SJCRH30 (cell line): ENCODE measurements at regions not wholly inside any gene's neighbourhood (a gene's known extent, or its start where the extent isn't known, plus 50 kb on each side); places are given as distances from the start of the nearest gene placed in this dataset.

Source experiments
- DNase-seq, 2 experiments: peaks; one replicate each; pipeline ENCODE4 v3.0.0-alpha.2; 2015 to 2020
- H3K27ac ChIP-seq: fragments of 250-450 bp; sonication (Bioruptor Pico); 2 replicates; pipeline ENCODE4 v1.5.1; 2020; ENCODE audit warnings: mild to moderate bottlenecking, moderate library complexity
- H3K27me3 ChIP-seq: fragments of 250-450 bp; sonication (Bioruptor Pico); 2 replicates; pipeline ENCODE4 v1.5.1; 2020; ENCODE audit warnings: mild to moderate bottlenecking, moderate library complexity
- H3K36me3 ChIP-seq: fragments of 250-450 bp; sonication (Bioruptor Pico); 2 replicates; pipeline ENCODE4 v1.5.1; 2020; ENCODE audit warnings: mild to moderate bottlenecking, moderate library complexity
- H3K4me1 ChIP-seq: fragments of 250-450 bp; sonication (Bioruptor Pico); 2 replicates; pipeline ENCODE4 v1.5.1; 2020; ENCODE audit warnings: mild to moderate bottlenecking, moderate library complexity
- H3K4me3 ChIP-seq: fragments of 250-450 bp; sonication (Bioruptor Pico); 2 replicates; pipeline ENCODE4 v1.5.1; 2020; ENCODE audit warnings: mild to moderate bottlenecking, moderate library complexity
- H3K9me3 ChIP-seq: fragments of 250-450 bp; sonication (Bioruptor Pico); replicated peaks from 2 replicates; pipeline ENCODE4 v1.5.1; 2020; ENCODE audit warnings: mild to moderate bottlenecking, moderate library complexity

DNA sequence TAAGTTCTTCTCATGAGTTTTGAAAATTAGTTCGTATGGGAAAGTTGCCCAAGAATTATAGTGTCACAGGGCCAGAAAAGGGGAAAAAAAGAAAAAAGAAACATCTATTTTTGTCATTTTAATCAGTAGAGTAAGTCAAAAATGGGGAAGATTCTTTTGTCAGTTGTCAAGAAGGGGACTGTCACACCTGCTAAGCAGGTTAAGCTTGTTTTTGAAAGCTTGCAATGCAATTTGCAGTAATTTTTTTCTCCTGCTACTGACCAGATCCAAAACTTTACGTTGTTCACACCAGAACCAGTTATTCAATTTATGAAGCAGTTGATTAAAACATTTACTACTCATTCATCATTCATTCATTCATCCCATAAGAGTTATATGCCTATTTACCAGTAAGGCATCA lies 171.4 kb downstream of the SOX4 start:
- DNase-seq, result no peak
- Histone ChIP-seq H3K27me3 (no peaks in the 10 kb centered on the region), H3K27ac (no peak overlapping the region), H3K9me3 (no peaks in the 10 kb centered on the region), H3K4me1 (peaks cover 7% of the 10 kb centered on the region), H3K36me3 (no peaks in the 10 kb centered on the region), H3K4me3 (no peak overlapping the region)

- H3K27ac ChIP-seq, result no peak overlapping the region
- no peak for DNase-seq
- peaks cover 9% of the 10 kb centered on the region for H3K4me1 ChIP-seq
- no peaks in the 10 kb centered on the region for H3K36me3 ChIP-seq
- no peaks in the 10 kb centered on the region for H3K27me3 ChIP-seq
- no peaks in the 10 kb centered on the region for H3K9me3 ChIP-seq
- no peak overlapping the region for H3K4me3 ChIP-seq
These were observed 174.5 kb downstream of the SOX4 start for GRCh38 chr6:21767891-21768648.

DNA sequence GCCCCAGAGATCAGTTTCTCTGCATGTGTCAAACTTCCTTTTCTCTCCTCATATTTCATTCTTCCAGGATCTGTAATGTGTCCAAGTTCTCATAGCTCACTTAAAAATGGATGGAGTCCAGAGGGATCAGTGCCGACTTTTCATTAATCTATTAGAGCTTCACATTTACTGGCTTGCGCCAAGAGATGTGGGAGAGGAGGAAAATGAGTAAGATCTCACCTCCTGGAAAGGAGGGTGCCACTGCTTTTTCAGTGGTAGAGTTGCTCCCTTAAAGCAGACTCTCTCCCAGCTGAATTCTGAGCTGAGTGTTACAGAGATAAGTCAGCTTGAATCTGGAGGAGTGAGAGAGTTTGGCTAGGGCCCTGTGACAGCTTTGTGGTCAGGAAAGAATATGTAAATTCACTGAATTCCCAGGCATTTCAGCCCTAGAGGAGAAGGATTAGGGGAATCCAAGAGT lies 175.9 kb downstream of the SOX4 start:
- H3K27ac ChIP-seq, result peak overlapping the region; percentile 39
- no peaks in the 10 kb centered on the region for H3K27me3 ChIP-seq
- H3K36me3 ChIP-seq, result no peaks in the 10 kb centered on the region
- H3K9me3 ChIP-seq, result no peaks in the 10 kb centered on the region
- peak overlapping the region; percentile 31 for H3K4me3 ChIP-seq
- DNase-seq, result peak; percentile 61 to 78
- peaks cover 9% of the 10 kb centered on the region for H3K4me1 ChIP-seq

- Histone ChIP-seq H3K4me1 (peaks cover 9% of the 10 kb centered on the region), H3K27me3 (no peaks in the 10 kb centered on the region), H3K9me3 (no peaks in the 10 kb centered on the region), H3K4me3 (no peak overlapping the region; the same call in 1 of the 2 replicates), H3K36me3 (no peaks in the 10 kb centered on the region), H3K27ac (peak overlapping the region; percentile 39; the same call in 1 of the 2 replicates)
- DNase-seq, result no peak
These were observed 176.4 kb downstream of the SOX4 start for GRCh38 chr6:21769968-21770367.

GRCh38 chr6:21771626-21772320 lies 178.2 kb downstream of the SOX4 start:
- Histone ChIP-seq H3K9me3 (no peaks in the 10 kb centered on the region), H3K27ac (no peak overlapping the region), H3K36me3 (no peaks in the 10 kb centered on the region), H3K4me3 (no peak overlapping the region), H3K27me3 (no peaks in the 10 kb centered on the region), H3K4me1 (peaks cover 9% of the 10 kb centered on the region)
- no peak for DNase-seq

DNA sequence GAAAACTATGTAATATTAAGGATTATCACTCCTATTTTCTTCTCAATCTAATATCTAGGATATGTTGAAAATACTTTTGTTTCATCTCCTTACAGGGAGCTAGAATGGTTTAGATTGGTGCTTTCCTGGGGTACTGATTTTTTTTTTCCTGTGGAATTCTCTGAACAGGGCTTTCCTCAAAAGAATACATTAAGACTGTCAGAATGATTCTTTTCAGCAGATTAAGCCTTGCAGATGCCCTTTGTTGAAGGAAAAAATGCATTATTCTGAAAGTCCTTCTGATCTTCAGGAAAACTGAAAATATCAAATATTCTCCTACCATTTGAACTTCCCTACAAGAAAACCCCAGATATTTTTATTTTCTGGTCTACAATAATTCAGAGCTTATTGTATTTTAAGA lies 178.9 kb downstream of the SOX4 start:
- Histone ChIP-seq H3K27ac (no peak overlapping the region), H3K9me3 (no peaks in the 10 kb centered on the region), H3K4me1 (peaks cover 9% of the 10 kb centered on the region), H3K4me3 (no peak overlapping the region), H3K36me3 (no peaks in the 10 kb centered on the region), H3K27me3 (no peaks in the 10 kb centered on the region)
- DNase-seq, result no peak

DNA sequence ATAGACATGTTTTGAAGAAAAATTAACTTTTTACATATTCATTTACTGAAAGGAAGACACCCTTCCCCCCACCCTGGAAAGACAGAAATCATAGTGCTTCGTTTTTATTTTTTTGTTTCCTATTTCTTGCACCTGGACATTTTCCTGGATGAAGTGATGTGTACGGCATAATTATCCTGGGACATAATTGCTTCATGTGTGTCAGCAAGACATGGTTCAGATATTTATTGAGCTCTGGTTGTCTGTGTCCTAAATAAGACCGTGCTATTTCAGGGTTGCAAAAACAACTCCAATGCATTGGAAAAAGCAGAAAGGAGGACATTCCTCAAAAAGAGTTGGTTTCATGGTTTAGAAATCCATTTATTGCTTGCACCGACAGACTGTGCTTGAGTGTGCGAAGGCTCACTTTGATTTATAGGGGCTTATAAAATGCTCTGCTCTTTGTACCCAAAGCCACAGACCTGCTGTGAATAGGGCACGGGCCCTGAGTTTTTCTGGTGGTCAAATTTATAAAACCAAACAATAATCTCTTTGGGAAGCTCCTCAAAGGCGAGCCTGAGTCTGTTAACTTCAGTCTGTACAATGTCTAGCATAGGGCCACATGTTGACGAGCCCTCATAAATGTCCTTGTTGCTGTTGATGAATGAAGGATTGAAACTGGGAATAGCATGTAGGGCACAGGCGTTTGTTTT lies 179.5 kb downstream of the SOX4 start:
- no peak for DNase-seq
- H3K36me3 ChIP-seq, result no peaks in the 10 kb centered on the region
- no peak overlapping the region for H3K27ac ChIP-seq
- H3K4me1 ChIP-seq, result peaks cover 8% of the 10 kb centered on the region
- no peaks in the 10 kb centered on the region for H3K9me3 ChIP-seq
- H3K4me3 ChIP-seq, result no peak overlapping the region
- no peaks in the 10 kb centered on the region for H3K27me3 ChIP-seq

- no peak for DNase-seq
- H3K9me3 ChIP-seq, result no peaks in the 10 kb centered on the region
- H3K27me3 ChIP-seq, result no peaks in the 10 kb centered on the region
- peaks cover 6% of the 10 kb centered on the region for H3K4me1 ChIP-seq
- no peaks in the 10 kb centered on the region for H3K36me3 ChIP-seq
- H3K4me3 ChIP-seq, result no peak overlapping the region
- no peak overlapping the region for H3K27ac ChIP-seq
These were observed 180.0 kb downstream of the SOX4 start for GRCh38 chr6:21773576-21773968.

DNA sequence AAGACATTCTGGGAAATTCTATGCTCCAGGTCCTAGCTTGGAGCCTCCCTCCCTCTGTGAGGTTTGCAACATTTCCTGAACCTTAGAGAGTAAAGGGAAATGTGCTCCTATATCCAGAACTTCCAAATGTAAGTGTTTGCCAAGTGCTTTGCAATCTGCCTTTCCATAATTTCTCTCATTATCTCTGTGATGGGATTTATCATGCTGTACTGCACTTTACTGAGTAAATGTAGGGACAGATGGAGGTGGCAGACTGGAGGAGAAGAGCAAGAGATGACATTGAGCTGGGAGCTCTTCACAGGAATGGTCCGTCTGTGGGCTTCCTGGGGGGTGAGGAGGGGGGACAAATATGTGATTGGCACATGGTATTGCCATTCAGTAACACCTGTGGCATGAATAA lies 184.3 kb downstream of the SOX4 start:
- Histone ChIP-seq H3K36me3 (no peaks in the 10 kb centered on the region), H3K27ac (no peak overlapping the region), H3K4me3 (no peak overlapping the region), H3K9me3 (no peaks in the 10 kb centered on the region), H3K27me3 (no peaks in the 10 kb centered on the region), H3K4me1 (0 out of 2 replicates have a peak, but pooled peaks cover 4% of the 10 kb centered on the region)
- no peak for DNase-seq

GRCh38 chr6:21780141-21780540 lies 186.6 kb downstream of the SOX4 start:
- Histone ChIP-seq H3K27me3 (no peaks in the 10 kb centered on the region), H3K4me3 (no peak overlapping the region), H3K27ac (no peak overlapping the region; the same call in 1 of the 2 replicates), H3K36me3 (no peaks in the 10 kb centered on the region), H3K9me3 (no peaks in the 10 kb centered on the region), H3K4me1 (0 out of 2 replicates have a peak, but pooled peaks cover 4% of the 10 kb centered on the region)
- DNase-seq, result peak in 1 of 2 experiments; percentile 11

- DNase-seq, result peak; percentile 9 to 45
- H3K36me3 ChIP-seq, result no peaks in the 10 kb centered on the region
- H3K4me3 ChIP-seq, result no peak overlapping the region; the same call in 1 of the 2 replicates
- no peaks in the 10 kb centered on the region for H3K27me3 ChIP-seq
- H3K4me1 ChIP-seq, result 0 out of 2 replicates have a peak, but pooled peaks cover 4% of the 10 kb centered on the region
- H3K27ac ChIP-seq, result peak overlapping the region; percentile 61; the same call in 1 of the 2 replicates
- no peaks in the 10 kb centered on the region for H3K9me3 ChIP-seq
These were observed 187.1 kb downstream of the SOX4 start for GRCh38 chr6:21780679-21781078.

GRCh38 chr6:21781128-21781527 lies 187.6 kb downstream of the SOX4 start:
- Histone ChIP-seq H3K4me3 (peak overlapping the region; percentile 44), H3K36me3 (no peaks in the 10 kb centered on the region), H3K9me3 (no peaks in the 10 kb centered on the region), H3K4me1 (0 out of 2 replicates have a peak, but pooled peaks cover 4% of the 10 kb centered on the region), H3K27me3 (no peaks in the 10 kb centered on the region), H3K27ac (peak overlapping the region; percentile 61)
- DNase-seq, result peak; percentile 25 to 47

- H3K4me1 ChIP-seq, result 0 out of 2 replicates have a peak, but pooled peaks cover 4% of the 10 kb centered on the region
- no peak overlapping the region for H3K4me3 ChIP-seq
- H3K27ac ChIP-seq, result no peak overlapping the region
- H3K36me3 ChIP-seq, result no peaks in the 10 kb centered on the region
- H3K9me3 ChIP-seq, result no peaks in the 10 kb centered on the region
- no peaks in the 10 kb centered on the region for H3K27me3 ChIP-seq
- no peak for DNase-seq
These were observed 191.6 kb downstream of the SOX4 start for GRCh38 chr6:21785164-21785563.

GRCh38 chr6:21791056-21791455 lies 197.5 kb downstream of the SOX4 start:
- no peaks in the 10 kb centered on the region for H3K27me3 ChIP-seq
- no peaks in the 10 kb centered on the region for H3K9me3 ChIP-seq
- no peak for DNase-seq

DNA sequence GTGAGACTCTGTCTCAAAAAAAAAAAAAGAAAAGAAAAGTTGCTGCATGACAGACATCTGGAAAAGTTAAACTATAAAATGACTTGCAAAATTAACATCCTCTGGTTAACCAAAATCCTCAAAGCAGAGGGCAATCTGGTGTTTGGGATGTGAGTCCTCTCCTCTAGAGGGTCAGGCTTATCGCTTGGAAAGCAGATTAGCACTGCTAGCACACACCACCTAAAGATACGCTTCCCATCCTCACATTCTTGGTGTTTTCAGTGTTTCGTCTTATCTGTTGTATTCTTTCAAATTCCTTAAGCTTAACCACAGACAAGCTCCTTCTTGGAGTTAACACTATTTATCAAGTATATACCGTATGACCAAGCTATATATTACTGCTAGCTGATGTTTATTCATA lies 198.0 kb downstream of the SOX4 start:
- no peak overlapping the region for H3K4me3 ChIP-seq
- no peaks in the 10 kb centered on the region for H3K9me3 ChIP-seq
- H3K27me3 ChIP-seq, result no peaks in the 10 kb centered on the region
- no peak for DNase-seq
- H3K4me1 ChIP-seq, result no peaks in the 10 kb centered on the region
- no peak overlapping the region for H3K27ac ChIP-seq
- no peaks in the 10 kb centered on the region for H3K36me3 ChIP-seq

More at GRCh38 chr6:21791056-21791455, 197.5 kb downstream of the SOX4 start:
- Histone ChIP-seq H3K4me3 (no peak overlapping the region), H3K27ac (no peak overlapping the region), H3K36me3 (no peaks in the 10 kb centered on the region), H3K4me1 (no peaks in the 10 kb centered on the region)
